Gastroesophageal sphincter (tissue), 3 donors: ENCODE measurements at regions not wholly inside any gene's neighbourhood (a gene's known extent, or its start where the extent isn't known, plus 50 kb on each side); places are given as distances from the start of the nearest gene placed in this dataset.

Experiments
- CTCF ChIP-seq, 4 experiments: fragments of 200-600 bp in 2 of 4; fragments of 450-650 bp in 2 of 4; sonication (generic) in 1 of 4; IDR thresholded peaks; one replicate each; pipeline ENCODE4 v1.5.1; 2017 to 2019; ENCODE audit warnings: antibody characterized with exemption in 4 of 4, mild to moderate bottlenecking in 2 of 4, moderate library complexity in 2 of 4
- EP300 ChIP-seq: sonication (generic); formaldehyde crosslinking; IDR thresholded peaks from one replicate; pipeline ENCODE4 v1.6.1; 2017; ENCODE audit warnings: antibody characterized with exemption, mild to moderate bottlenecking
- POLR2A ChIP-seq, 2 donors: fragments of 450-650 bp; IDR thresholded peaks; one replicate each; pipeline ENCODE4 v1.6.1; 2017; ENCODE audit warnings: antibody characterized with exemption in 2 of 2, mild to moderate bottlenecking in 2 of 2, moderate library complexity in 1 of 2
- POLR2AphosphoS5 ChIP-seq: sonication (generic); formaldehyde crosslinking; IDR thresholded peaks from one replicate; pipeline ENCODE4 v1.6.1; 2017; ENCODE audit warnings: antibody characterized with exemption

- TF ChIP-seq EP300 (no peak), CTCF (IDR thresholded peaks at IDR 0.05) (no peak), POLR2AphosphoS5 (no peak), POLR2A (IDR thresholded peaks at IDR 0.05) (no peak)
Measured at GRCh38 chr15:70576696-70577095, 186.7 kb downstream of the UACA start.
